ENCODE measurements at regions not wholly inside any gene's neighbourhood (a gene's known extent, or its start where the extent isn't known, plus 50 kb on each side); places are given as distances from the start of the nearest gene placed in this dataset.

DNA sequence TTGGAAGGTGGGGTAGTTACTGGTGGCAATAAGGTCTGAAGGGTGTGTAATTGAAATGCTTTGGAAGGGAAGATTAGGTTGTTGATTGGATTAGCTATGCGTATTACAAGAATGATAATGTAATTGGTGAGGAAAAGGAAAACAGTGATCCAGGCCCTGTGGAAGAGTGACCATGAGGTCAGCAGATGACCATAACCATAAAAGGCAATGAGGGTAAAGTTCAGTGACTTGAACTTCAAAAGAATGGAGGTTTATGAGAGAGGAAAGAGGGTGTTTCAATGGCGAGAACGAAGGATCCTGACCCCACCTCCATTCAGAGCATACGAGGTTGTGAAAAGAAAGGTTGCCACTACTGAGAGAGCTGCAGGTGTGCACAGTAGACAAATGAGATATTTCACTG is 439.7 kb downstream of the CCSER2 start:
- TF ChIP-seq, protein P1, sequence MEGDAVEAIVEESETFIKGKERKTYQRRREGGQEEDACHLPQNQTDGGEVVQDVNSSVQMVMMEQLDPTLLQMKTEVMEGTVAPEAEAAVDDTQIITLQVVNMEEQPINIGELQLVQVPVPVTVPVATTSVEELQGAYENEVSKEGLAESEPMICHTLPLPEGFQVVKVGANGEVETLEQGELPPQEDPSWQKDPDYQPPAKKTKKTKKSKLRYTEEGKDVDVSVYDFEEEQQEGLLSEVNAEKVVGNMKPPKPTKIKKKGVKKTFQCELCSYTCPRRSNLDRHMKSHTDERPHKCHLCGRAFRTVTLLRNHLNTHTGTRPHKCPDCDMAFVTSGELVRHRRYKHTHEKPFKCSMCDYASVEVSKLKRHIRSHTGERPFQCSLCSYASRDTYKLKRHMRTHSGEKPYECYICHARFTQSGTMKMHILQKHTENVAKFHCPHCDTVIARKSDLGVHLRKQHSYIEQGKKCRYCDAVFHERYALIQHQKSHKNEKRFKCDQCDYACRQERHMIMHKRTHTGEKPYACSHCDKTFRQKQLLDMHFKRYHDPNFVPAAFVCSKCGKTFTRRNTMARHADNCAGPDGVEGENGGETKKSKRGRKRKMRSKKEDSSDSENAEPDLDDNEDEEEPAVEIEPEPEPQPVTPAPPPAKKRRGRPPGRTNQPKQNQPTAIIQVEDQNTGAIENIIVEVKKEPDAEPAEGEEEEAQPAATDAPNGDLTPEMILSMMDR (IDR thresholded peaks at IDR 0.05; ENCODE audit: low read depth, low read length, missing control alignments): no peak
- DNase-seq (ENCODE audit: extremely low read depth, low read depth): no peak
- H3K4me3 ChIP-seq (replicated peaks; ENCODE audit: low read depth, low read length): no peak overlapping the region

DNA sequence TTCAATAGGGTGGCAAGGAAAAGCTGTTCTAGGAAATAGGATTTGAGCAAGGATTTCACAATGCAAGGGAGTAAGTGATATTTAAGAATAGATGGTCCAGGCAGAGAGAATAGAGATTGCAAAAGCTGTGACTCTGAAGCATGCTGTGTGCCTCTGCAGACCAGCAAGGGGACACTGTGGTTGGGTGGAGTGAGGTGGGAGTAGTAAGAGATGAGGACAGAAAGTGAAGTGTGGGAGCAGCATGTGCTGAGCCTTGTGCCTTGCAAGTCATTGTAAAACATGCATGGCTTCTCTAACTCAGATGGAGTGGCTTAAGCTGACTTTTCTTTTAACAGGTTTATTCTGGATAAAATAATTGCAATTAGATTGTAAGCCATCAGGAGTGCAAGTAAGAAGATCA is 442.4 kb downstream of the CCSER2 start:
- H3K4me3 ChIP-seq (replicated peaks; ENCODE audit: low read depth, low read length): no peak overlapping the region
- TF ChIP-seq, protein P1 (IDR thresholded peaks at IDR 0.05; ENCODE audit: low read depth, low read length, missing control alignments): no peak
- DNase-seq (ENCODE audit: extremely low read depth, low read depth): no peak

DNA sequence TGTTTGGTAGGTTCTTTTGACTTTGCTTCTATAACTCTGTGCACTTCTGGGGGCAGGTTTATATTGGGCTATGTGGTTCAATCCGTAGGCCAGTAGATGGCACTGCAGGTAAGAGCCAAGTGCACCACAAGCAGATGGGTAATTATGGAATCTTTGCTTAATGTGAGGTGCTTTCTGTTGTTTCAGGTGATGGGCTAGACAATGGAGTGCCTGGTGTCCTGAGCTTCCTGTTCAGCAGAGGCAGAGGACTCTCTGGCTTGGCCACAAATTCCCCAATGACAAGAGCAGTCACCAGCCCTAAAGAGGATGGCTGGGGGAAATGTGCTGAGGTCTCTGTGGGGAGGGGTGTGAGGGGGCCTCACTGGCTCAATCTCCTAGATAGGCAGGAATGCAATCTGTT is 455.0 kb downstream of the CCSER2 start:
- H3K4me3 ChIP-seq (replicated peaks; ENCODE audit: low read depth, low read length): no peak overlapping the region
- TF ChIP-seq, protein P1 (IDR thresholded peaks at IDR 0.05; ENCODE audit: low read depth, low read length, missing control alignments): peak; percentile 18
- no peak for DNase-seq (ENCODE audit: extremely low read depth, low read depth)

DNA sequence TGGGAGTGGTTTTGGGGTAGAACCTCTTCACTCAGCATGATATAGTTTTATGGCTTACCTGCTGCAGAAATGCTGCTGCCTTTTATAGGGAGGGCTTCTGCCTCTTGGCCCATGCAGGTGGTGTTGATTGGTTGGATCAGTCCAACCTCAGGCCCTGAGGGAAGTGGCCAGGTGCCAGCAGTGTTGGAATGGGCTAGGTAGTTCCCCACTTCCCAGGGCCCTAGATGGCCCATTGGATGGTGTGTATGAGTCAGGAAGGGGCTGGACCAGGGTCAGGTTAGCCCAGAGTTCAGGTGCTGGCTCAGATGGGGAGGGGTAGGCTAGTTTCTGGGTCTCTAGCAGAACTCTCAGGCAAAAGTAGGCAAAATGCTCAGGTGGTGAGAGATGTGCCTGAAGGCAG is 455.5 kb downstream of the CCSER2 start:
- no peak for DNase-seq (ENCODE audit: extremely low read depth, low read depth)
- TF ChIP-seq, protein P1 (IDR thresholded peaks at IDR 0.05; ENCODE audit: low read depth, low read length, missing control alignments): no peak
- H3K4me3 ChIP-seq (replicated peaks; ENCODE audit: low read depth, low read length): no peak overlapping the region

DNA sequence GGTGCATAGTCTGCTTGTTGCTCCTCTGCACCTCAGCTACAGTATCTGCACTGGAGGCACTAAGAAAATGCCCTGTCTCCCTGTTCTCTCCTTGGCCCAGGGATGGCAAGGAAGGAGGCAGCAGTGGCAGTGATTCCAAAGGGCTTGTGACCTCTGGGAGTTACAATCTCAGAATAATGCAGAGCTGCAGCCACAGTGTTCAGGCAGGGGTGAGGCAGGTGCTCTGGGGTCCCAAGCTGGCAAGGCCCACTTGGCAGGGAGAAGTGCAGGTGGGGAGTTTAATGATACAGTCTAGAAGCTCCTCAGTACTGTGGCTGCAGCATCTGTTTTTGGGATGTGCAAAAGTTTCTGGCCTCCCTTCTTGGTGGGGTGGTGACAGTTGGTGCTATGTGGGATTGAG is 456.4 kb downstream of the CCSER2 start:
- TF ChIP-seq, protein P1 (IDR thresholded peaks at IDR 0.05; ENCODE audit: low read depth, low read length, missing control alignments): no peak
- no peak overlapping the region for H3K4me3 ChIP-seq (replicated peaks; ENCODE audit: low read depth, low read length)
- DNase-seq (ENCODE audit: extremely low read depth, low read depth): no peak

DNA sequence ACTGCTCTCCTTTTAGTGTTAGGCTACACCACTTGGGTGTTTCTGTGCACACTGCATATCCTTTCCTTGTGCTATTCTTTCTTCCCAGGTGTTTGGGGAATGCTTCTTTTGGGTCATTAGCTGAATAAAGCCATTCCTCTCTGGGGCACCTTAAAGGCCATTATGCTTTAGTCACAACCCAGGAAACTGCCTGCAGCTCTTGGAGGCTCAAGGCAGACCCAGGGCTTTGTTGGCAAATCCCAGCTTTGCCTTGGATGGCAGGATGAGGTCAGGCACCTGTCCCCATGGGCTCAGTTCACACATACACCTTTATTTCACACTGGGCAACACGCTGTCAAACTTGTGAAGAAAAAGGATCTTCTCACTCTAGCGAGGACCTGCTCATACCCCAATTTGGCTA is 460.6 kb downstream of the CCSER2 start:
- DNase-seq (ENCODE audit: extremely low read depth, low read depth): no peak
- H3K4me3 ChIP-seq (replicated peaks; ENCODE audit: low read depth, low read length): no peak overlapping the region
- TF ChIP-seq, protein P1 (IDR thresholded peaks at IDR 0.05; ENCODE audit: low read depth, low read length, missing control alignments): no peak

DNA sequence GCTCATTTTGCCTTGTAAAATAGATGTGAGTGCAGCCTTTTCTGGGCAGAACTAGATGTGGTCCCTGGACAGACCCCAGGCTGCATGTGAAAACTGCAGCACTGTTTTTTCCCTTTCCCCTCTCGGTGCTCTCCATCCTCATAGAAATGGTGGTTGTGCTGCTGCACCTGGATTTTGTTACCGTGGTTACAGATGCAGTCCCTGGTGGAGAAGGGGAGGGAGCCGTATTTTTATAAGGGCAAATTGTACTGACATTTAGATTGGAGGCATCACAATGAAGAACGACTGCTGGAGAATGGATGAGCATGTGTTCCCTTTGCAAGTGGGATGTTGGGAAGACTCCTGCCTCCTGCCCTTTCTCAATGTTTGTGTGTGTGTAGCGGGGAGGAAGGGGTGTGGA is 469.9 kb downstream of the CCSER2 start:
- no peak for DNase-seq (ENCODE audit: extremely low read depth, low read depth)
- TF ChIP-seq, protein P1 (IDR thresholded peaks at IDR 0.05; ENCODE audit: low read depth, low read length, missing control alignments): no peak
- H3K4me3 ChIP-seq (replicated peaks; ENCODE audit: low read depth, low read length): no peak overlapping the region

All from HFF-Myc (cell line).